Neural crest cell (in vitro differentiated cells): ENCODE measurements at regions not wholly inside any gene's neighbourhood (a gene's known extent, or its start where the extent isn't known, plus 50 kb on each side); places are given as distances from the start of the nearest gene placed in this dataset.

Experiments used
- DNase-seq: peaks from one replicate; pipeline ENCODE4 v3.0.0; 2021; ENCODE audit warnings: low read depth, mixed read lengths, low spot score
- H3K27ac Mint-ChIP-seq: one replicate; pipeline ENCODE4 v1.8.0; 2021; ENCODE audit warnings: mild to moderate bottlenecking, mixed read lengths; ENCODE audit not compliant: unreplicated experiment
- H3K27me3 Mint-ChIP-seq: 2 replicates; pipeline ENCODE4 v1.8.0; 2021; ENCODE audit warnings: low read depth, mild to moderate bottlenecking, mixed read lengths
- H3K36me3 Mint-ChIP-seq: 2 replicates; pipeline ENCODE4 v1.8.0; 2021; ENCODE audit warnings: low read depth, mild to moderate bottlenecking, mixed read lengths
- H3K4me1 Mint-ChIP-seq: 2 replicates; pipeline ENCODE4 v1.8.0; 2021; ENCODE audit warnings: mixed read lengths
- H3K4me3 Mint-ChIP-seq: one replicate; pipeline ENCODE4 v1.8.0; 2021; ENCODE audit warnings: mild to moderate bottlenecking, mixed read lengths
- H3K9me3 Mint-ChIP-seq: 2 replicates; pipeline ENCODE4 v1.8.0; 2021; ENCODE audit warnings: mixed read lengths
- CTCF ChIP-seq: fragments of 200-600 bp; sonication (generic); conservative IDR thresholded peaks from 2 replicates; pipeline ENCODE4 v1.5.0; 2021; ENCODE audit warnings: antibody characterized with exemption, mild to moderate bottlenecking

GRCh38 chr2:51368250-51368649, 336.3 kb upstream of the NRXN1 start:
- no peak for TF ChIP-seq CTCF
- Mint-ChIP-seq H3K27ac (no peak overlapping the region), H3K36me3 (no peaks in the 10 kb centered on the region), H3K9me3 (no peaks in the 10 kb centered on the region), H3K4me1 (no peaks in the 10 kb centered on the region), H3K4me3 (no peak overlapping the region), H3K27me3 (no peaks in the 10 kb centered on the region)
- no peak for DNase-seq

- H3K27ac Mint-ChIP-seq = no peak overlapping the region
- H3K4me1 Mint-ChIP-seq = no peaks in the 10 kb centered on the region
- no peaks in the 10 kb centered on the region for H3K27me3 Mint-ChIP-seq
- no peak for DNase-seq
- no peak overlapping the region for H3K4me3 Mint-ChIP-seq
- no peaks in the 10 kb centered on the region for H3K9me3 Mint-ChIP-seq
- TF ChIP-seq CTCF = no peak
- no peaks in the 10 kb centered on the region for H3K36me3 Mint-ChIP-seq
These were observed 318.2 kb upstream of the NRXN1 start for GRCh38 chr2:51350100-51350499.

DNA sequence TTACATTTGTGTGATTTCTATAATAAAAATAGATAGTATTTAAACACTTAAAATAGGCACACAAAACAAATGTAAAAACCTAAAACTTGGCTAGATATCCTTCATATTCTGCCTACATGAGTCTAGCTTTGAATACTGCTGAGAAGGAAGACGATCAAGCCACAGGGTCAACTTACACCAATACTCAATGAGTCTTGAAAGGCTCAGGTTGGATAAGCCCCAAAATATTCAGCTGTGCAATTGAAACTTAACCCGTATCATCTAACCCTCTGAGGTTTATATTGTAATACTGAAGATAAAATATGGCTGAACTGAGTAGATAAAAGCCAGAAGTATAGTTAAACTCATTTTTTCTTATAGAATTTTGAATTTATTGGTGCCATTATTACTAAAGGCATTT, 313.0 kb upstream of the NRXN1 start:
- Mint-ChIP-seq H3K36me3 (no peaks in the 10 kb centered on the region), H3K9me3 (no peaks in the 10 kb centered on the region), H3K4me3 (no peak overlapping the region), H3K4me1 (no peaks in the 10 kb centered on the region), H3K27me3 (no peaks in the 10 kb centered on the region), H3K27ac (no peak overlapping the region)
- DNase-seq = no peak
- no peak for TF ChIP-seq CTCF

GRCh38 chr2:51335087-51336058, 303.4 kb upstream of the NRXN1 start:
- Mint-ChIP-seq H3K36me3 (no peaks in the 10 kb centered on the region), H3K9me3 (no peaks in the 10 kb centered on the region), H3K27me3 (no peaks in the 10 kb centered on the region), H3K4me1 (peaks cover 6% of the 10 kb centered on the region), H3K27ac (no peak overlapping the region), H3K4me3 (no peak overlapping the region)
- no peak for DNase-seq
- TF ChIP-seq CTCF = no peak

DNA sequence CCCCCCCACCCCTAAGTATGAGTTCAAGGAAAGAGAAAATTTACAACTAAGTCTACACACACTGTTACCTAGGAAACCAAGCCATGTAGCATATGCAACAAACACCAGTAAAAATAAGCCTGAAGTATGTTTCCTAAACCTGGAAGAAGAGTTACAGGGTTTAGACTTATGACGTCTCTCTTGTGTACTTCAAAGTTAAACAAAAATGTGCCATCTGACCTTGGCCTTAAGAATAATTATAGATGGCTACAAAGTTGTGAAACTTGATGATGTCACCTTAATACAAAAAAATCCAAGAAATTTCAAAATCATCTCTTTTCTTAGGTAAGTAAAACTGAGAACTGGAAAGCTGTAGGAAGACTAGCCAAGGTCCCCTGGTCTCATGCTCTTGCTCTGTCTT, 297.6 kb upstream of the NRXN1 start:
- H3K9me3 Mint-ChIP-seq = peaks cover 2% of the 10 kb centered on the region
- no peaks in the 10 kb centered on the region for H3K27me3 Mint-ChIP-seq
- H3K36me3 Mint-ChIP-seq = no peaks in the 10 kb centered on the region
- no peak overlapping the region for H3K27ac Mint-ChIP-seq
- no peak overlapping the region for H3K4me3 Mint-ChIP-seq
- no peak for TF ChIP-seq CTCF
- DNase-seq = no peak
- peaks cover 6% of the 10 kb centered on the region for H3K4me1 Mint-ChIP-seq
